IPS DF 4.7 (cell line): ENCODE measurements at regions not wholly inside any gene's neighbourhood (a gene's known extent, or its start where the extent isn't known, plus 50 kb on each side); places are given as distances from the start of the nearest gene placed in this dataset.
A peak's percentile ranks its signal among the peaks of the same experiment; 100 is the strongest.

ENCODE experiments used
- DNase-seq: peaks from one replicate; pipeline ENCODE4 v3.0.0-alpha.2; 2013; ENCODE audit warnings: low spot score; ENCODE audit errors: extremely low read depth

GRCh38 chr13:64371461-64371860 lies 2858.7 kb downstream of the PCDH9 start:
- DNase-seq: no peak

- no peak for DNase-seq
Measured at GRCh38 chr13:64371045-64371444, 2859.1 kb downstream of the PCDH9 start.

DNA sequence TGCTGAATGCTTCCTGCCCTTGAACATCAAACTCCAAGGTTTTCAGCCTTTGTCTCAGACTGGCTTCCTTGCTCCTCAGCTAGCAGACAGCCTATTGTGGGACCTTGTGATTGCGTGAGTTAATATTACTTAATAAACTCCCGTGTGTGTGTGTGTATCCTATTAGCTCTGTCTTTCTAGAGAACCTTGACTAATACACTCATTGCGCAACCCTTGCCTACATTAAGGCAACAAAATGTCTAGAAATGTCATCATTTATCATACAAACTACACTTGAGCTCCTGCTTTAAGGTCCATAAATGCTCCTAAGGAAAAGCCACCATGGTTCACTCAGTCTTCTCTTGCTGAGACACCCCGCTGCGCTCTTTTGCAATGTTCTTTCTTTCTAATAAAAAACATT lies 2861.0 kb downstream of the PCDH9 start:
- no peak for DNase-seq

- no peak for DNase-seq
Measured at GRCh38 chr13:64362564-64362963, 2867.6 kb downstream of the PCDH9 start.

DNA sequence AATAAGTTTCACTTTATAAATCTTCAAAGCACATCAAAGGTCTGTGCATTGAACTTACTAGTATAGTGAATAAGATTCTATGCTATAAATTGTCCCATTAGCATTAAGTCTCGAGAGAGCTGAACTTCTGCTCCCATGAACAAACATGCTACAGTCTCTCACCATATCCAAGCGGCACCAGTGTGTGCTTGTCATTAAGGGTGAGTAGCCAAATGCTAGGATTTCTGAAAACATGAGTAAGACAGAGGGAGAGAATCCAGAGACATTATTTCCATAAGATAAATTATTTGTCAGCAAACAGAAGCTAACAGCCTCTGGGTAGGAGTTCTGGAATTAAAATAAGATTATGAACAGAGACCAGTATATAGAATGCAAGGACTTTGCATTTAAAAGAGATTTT lies 2882.5 kb downstream of the PCDH9 start:
- DNase-seq: no peak

DNA sequence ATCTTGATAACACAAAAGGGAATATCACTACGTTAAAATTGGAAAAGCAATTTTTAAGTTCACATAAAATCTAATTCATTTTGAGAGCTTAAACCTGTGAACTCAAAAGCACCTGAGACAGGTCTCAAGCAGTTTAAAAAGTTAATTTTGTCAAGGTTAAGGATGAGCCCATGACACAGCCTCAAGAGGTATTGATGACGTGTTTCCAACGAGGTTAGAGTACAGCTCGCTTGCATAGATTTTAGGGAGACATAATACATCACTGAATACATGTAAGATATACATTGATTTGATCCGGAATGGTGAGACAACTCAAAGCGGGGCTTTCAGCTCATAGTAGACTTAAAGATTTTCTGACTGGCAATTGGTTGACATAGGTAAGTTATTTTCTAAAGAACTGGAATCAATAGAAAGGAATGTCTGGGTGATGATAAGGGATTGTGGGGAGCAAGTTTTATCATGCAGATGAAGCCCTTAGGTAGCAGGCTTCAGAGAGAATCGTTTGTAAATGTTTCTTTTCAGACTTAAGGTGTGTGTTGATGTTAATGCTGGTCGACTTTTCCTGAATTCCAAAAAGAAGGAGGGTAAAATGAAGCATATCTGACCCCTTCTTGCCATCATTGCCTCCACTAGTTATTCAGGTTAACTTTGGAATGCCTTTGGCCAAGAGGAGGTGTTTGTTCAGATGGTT lies 2890.6 kb downstream of the PCDH9 start:
- peak; percentile 11 for DNase-seq

DNA sequence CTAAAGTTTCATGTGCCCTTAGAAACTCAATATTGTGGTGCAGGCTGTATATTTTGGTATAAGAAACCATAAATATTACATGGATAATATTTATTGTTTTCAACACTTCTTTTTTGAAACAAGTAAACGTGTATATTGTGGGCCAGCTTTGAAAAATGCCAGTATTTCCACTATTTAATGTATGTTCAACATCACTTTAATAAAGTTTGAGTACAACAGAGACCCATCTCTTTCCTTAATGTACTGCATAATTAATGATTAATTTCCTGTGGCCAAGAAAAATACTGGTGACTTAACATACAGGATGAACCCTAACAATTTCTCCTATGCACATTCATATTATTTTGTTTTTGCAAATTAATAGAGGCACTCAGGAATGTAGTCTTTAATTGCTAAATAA lies 2891.5 kb downstream of the PCDH9 start:
- DNase-seq: no peak

GRCh38 chr13:64333888-64334287 lies 2896.2 kb downstream of the PCDH9 start:
- no peak for DNase-seq

DNA sequence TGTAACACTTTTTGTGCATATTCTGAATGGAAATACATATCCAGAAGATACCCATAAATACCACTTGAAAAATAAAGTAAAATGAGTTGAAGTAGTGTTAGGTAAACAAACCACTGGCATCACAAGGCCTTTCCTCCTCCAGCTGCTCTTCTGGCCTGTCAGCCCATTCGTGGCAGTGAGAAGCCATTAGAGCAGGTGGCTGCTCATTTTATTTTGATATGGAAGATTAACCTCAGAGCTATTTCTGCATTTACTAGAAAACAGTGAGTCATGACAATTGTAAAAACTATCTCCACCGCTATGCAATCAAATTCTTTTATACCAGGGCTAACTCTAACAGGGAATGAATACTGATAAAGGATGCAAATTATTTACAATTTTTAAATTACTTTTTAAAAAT lies 2898.1 kb downstream of the PCDH9 start:
- no peak for DNase-seq

DNA sequence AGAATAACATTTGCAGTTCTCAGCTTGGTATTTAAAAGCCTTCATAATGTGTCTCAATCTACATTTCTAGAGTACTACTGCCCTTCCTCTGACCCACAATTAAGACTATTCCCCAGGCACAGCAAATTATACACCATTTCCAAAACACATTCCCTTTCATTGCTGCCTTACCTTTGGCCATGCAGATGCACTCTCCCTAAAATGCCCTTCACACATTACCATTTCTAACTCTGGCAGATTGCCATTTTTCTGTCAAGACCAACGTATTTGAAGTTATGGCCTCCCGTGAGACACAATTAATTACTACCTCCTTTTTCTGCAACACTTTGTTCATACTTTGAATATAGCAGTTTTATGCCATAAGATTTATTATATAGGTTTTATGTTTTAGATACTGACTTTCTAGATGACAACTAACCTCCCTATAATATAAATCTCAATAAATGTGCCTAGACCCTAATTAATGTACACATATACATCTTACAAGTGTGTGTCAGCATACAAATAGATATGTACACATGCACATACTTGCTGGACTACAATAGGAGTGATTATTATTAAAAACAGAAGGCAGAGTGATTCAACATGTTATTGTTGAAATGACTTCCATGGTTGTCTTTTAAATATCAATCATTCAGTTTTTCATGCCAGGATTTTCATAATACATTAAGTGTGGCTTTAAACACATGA lies 2902.5 kb downstream of the PCDH9 start:
- no peak for DNase-seq

GRCh38 chr13:64314331-64314730 lies 2898.7 kb upstream of the PCDH20 start:
- DNase-seq: no peak

DNA sequence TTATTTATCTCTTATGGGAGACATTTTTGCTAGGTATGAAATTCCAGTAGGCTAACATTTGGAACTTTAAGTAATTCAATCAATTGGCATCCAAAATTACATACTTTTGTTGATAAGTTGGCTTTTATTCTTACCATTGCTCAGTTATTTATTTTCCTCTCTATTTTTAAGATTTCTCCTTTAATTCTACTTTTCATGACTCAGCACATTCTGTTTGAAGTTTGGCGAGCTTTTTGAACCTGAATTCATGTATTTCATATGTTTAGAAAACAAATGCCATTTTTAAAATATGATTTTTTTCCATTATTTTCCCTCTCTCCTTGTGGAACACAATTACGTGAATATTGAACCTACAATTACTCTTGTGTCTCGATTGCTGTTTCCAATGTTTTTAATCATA lies 2896.3 kb upstream of the PCDH20 start:
- DNase-seq: no peak

GRCh38 chr13:64311112-64311511 lies 2895.5 kb upstream of the PCDH20 start:
- DNase-seq: no peak

DNA sequence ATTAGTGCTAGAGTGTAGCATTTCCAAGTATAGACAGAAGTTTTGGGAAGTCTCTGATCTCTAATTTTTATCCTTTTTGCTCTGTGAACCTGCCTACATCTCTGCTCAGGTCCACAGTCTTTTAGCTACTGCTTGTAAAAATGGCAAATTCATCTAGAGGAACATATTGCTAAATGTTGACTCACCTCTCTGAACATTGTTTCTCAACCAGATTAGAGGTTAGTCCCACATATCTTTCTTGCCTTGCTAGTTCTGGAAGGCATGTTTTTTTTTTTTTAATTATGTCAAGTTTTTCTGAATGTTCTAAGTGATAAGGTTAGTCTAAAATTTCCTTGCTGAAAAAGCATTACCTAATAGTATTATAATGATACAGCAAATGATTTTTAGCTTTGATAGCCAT lies 2889.6 kb upstream of the PCDH20 start:
- no peak for DNase-seq

GRCh38 chr13:64300239-64300638 lies 2884.6 kb upstream of the PCDH20 start:
- DNase-seq: no peak

DNA sequence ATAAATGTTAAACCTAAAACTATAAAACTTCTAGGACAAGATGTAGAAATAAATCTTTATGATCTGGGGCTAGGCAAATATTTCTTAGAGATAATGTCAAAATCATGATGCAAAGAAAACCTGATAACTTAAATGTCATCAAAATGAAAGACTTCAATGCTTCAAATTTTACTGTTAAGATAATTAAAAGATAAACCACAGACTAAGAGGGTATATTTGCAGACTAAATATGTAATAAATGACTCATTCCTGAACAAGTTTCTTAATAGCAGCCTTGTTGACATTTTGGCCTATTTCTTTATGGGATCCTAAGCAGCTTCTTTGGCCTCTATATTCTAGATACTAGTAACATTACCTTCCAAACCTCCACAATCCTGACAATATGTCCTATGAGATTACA lies 2878.3 kb upstream of the PCDH20 start:
- no peak for DNase-seq

- no peak for DNase-seq
Measured at GRCh38 chr13:64289702-64290101, 2874.1 kb upstream of the PCDH20 start.

GRCh38 chr13:64283926-64284325 lies 2868.3 kb upstream of the PCDH20 start:
- no peak for DNase-seq

DNA sequence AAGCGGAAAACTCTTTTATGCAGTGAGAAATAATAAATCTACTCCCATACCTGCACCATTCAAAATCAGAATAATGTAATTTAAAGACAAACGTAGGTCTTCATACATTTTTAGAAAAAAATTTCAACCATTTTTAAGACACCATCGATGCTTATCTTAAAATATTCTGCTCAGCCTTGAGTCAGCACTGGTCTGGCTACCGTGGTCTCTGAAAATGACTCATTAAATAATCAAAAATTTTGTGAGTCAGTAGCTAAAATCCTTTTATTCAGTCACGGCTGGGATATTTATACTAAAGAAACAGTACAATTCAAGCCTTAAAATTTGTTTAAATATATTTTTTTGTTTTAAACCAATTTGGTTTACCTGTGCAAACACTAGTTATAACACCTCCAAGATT lies 2862.8 kb upstream of the PCDH20 start:
- DNase-seq: no peak

GRCh38 chr13:64277097-64277496 lies 2861.4 kb upstream of the PCDH20 start:
- no peak for DNase-seq

- no peak for DNase-seq
Measured at GRCh38 chr13:64276232-64276631, 2860.6 kb upstream of the PCDH20 start.

- no peak for DNase-seq
Measured at GRCh38 chr13:64274481-64275217, 2859.0 kb upstream of the PCDH20 start.

GRCh38 chr13:64273780-64274179 lies 2858.1 kb upstream of the PCDH20 start:
- DNase-seq: no peak
